HEK293 (cell line): ENCODE measurements at regions not wholly inside any gene's neighbourhood (a gene's known extent, or its start where the extent isn't known, plus 50 kb on each side); places are given as distances from the start of the nearest gene placed in this dataset.

Experiments
- CTCF ChIA-PET: fragments of 350-600 bp; formaldehyde crosslinking; extraction: SDS; loops from one replicate; lab custom pipeline; 2021; ENCODE audit warnings: antibody characterized with exemption; lab: Yijun Ruan, JAX
- POLR2A ChIA-PET: fragments of 300-600 bp; formaldehyde crosslinking; extraction: SDS; loops from one replicate; lab custom pipeline; 2020; ENCODE audit warnings: antibody characterized with exemption, inconsistent platforms; lab: Yijun Ruan, JAX
- H3K27ac ChIP-seq: fragments of 200-500 bp; sonication (Bioruptor generic); 2 replicates; pipeline ENCODE4 v1.5.1; 2014; ENCODE audit warnings: low read depth, low read length, control low read depth, inconsistent platforms; ENCODE audit errors: extremely low read depth
- H3K36me3 ChIP-seq, 2 experiments: fragments of 200-500 bp in 1 of 2; sonication (Bioruptor generic) in 1 of 2; 1 replicate in 1 of 2; 2 replicates in 1 of 2; pipeline ENCODE4 v1.5.1; 2014 to 2017; ENCODE audit warnings: inconsistent platforms in 2 of 2, low read length in 2 of 2; ENCODE audit not compliant: control insufficient read depth in 2 of 2, insufficient read depth in 1 of 2
- H3K4me1 ChIP-seq: fragments of 200-500 bp; sonication (Bioruptor generic); 2 replicates; pipeline ENCODE4 v1.5.1; 2014; ENCODE audit warnings: mild to moderate bottlenecking, low read length, inconsistent platforms; ENCODE audit not compliant: control insufficient read depth, insufficient read depth
- H3K4me3 ChIP-seq: 2 replicates; pipeline ENCODE4 v1.5.1; 2011; ENCODE audit warnings: low read depth, mild to moderate bottlenecking, control low read depth, low read length, moderate library complexity
- H3K9me3 ChIP-seq: fragments of 200-500 bp; sonication (Bioruptor generic); 2 replicates; pipeline ENCODE4 v1.5.1; 2014; ENCODE audit warnings: low read depth, low read length, inconsistent platforms; ENCODE audit not compliant: control insufficient read depth, insufficient read depth
- HOXA7 ChIP-seq: sonication (generic); formaldehyde crosslinking; IDR thresholded peaks from 2 replicates; pipeline ENCODE4 v1.8.1; 2022; ENCODE audit warnings: missing genetic modification reagents, borderline replicate concordance
- KLF1 ChIP-seq: fragments of 450-650 bp; formaldehyde crosslinking; IDR thresholded peaks from 2 replicates; pipeline ENCODE4 v1.5.1; 2016; ENCODE audit warnings: missing biosample characterization, missing genetic modification characterization
- SETDB1 ChIP-seq: IDR thresholded peaks from one replicate; pipeline ENCODE4 v1.6.1; 2017; ENCODE audit warnings: mild to moderate bottlenecking, low read length, moderate library complexity, mixed read lengths; ENCODE audit not compliant: insufficient read length
- ZNF175 ChIP-seq: fragments of 450-650 bp; formaldehyde crosslinking; IDR thresholded peaks from 2 replicates; pipeline ENCODE4 v1.5.1; 2016; ENCODE audit warnings: missing biosample characterization, missing genetic modification characterization
- ZNF223 ChIP-seq: fragments of 450-650 bp; formaldehyde crosslinking; IDR thresholded peaks from 2 replicates; pipeline ENCODE4 v1.5.1; 2016; ENCODE audit warnings: missing biosample characterization, missing genetic modification characterization
- ZNF292 ChIP-seq: fragments of 450-650 bp; formaldehyde crosslinking; IDR thresholded peaks from 2 replicates; pipeline ENCODE4 v1.5.1; 2016; ENCODE audit warnings: low read depth, missing biosample characterization, missing genetic modification characterization, borderline replicate concordance
- ZNF366 ChIP-seq: fragments of 450-650 bp; formaldehyde crosslinking; conservative IDR thresholded peaks from 2 replicates; pipeline ENCODE4 v1.5.1; 2016; ENCODE audit warnings: missing biosample characterization, missing genetic modification characterization
- ZNF394 ChIP-seq: fragments of 450-650 bp; formaldehyde crosslinking; IDR thresholded peaks from 2 replicates; pipeline ENCODE4 v1.5.1; 2016; ENCODE audit warnings: missing biosample characterization, missing genetic modification characterization, mild to moderate bottlenecking, moderate library complexity, borderline replicate concordance
- ZNF433 ChIP-seq: fragments of 450-650 bp; formaldehyde crosslinking; IDR thresholded peaks from 2 replicates; pipeline ENCODE4 v1.5.1; 2016; ENCODE audit warnings: missing biosample characterization, missing genetic modification characterization, low read depth
- ZNF585B ChIP-seq: fragments of 450-650 bp; formaldehyde crosslinking; IDR thresholded peaks from 2 replicates; pipeline ENCODE4 v1.5.1; 2016; ENCODE audit warnings: missing biosample characterization, missing genetic modification characterization
- ZNF747 ChIP-seq: fragments of 450-650 bp; formaldehyde crosslinking; IDR thresholded peaks from 2 replicates; pipeline ENCODE4 v1.5.1; 2016; ENCODE audit warnings: missing biosample characterization, missing genetic modification characterization
- TF ChIP-seq, protein P1 (sequence below): fragments of 450-650 bp; formaldehyde crosslinking; IDR thresholded peaks from 2 replicates; pipeline ENCODE4; 2016; ENCODE audit warnings: missing biosample characterization, missing genetic modification characterization
- TF ChIP-seq, protein P2 (sequence below): fragments of 450-650 bp; formaldehyde crosslinking; IDR thresholded peaks from 2 replicates; pipeline ENCODE4 v1.5.1; 2017; ENCODE audit warnings: missing biosample characterization, missing genetic modification characterization
- TF ChIP-seq, protein P3 (sequence below): fragments of 450-650 bp; formaldehyde crosslinking; IDR thresholded peaks from 2 replicates; pipeline ENCODE4 v1.5.1; 2016; ENCODE audit warnings: missing biosample characterization, missing genetic modification characterization
- TF ChIP-seq, protein P4 (sequence below): sonication (generic); formaldehyde crosslinking; IDR thresholded peaks from 2 replicates; pipeline ENCODE4 v1.8.1; 2022; ENCODE audit warnings: mild to moderate bottlenecking, moderate library complexity, missing genetic modification reagents

DNA sequence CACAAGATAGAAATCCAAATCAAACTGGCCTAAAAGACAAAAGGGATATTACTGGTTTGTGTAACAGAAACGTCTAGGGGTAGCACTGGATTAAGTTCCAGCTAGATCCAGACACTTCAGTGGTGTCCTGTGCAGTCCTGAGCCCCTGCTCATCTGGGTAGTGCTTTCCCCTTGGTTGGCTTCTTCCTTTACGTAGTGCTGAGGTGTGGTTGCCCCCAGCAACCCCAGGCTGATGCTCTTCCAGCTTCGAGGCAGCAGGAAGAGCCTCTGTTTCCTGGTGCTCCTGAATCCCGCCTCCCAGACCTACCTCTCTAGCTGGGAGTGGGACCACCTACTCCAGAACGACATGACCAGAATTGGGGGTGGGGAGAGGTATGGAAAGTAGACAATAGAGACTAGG, 166.1 kb upstream of the ADRA1B start:
- Histone ChIP-seq H3K27ac (no peak overlapping the region), H3K4me1 (no peaks in the 10 kb centered on the region), H3K36me3 (no peaks in the 10 kb centered on the region), H3K4me3 (no peak overlapping the region), H3K9me3 (no peaks in the 10 kb centered on the region; the same call in 1 of the 2 replicates)
- ChIA-PET CTCF (no interaction called here), POLR2A (no interaction called here)
- TF ChIP-seq, protein P1, sequence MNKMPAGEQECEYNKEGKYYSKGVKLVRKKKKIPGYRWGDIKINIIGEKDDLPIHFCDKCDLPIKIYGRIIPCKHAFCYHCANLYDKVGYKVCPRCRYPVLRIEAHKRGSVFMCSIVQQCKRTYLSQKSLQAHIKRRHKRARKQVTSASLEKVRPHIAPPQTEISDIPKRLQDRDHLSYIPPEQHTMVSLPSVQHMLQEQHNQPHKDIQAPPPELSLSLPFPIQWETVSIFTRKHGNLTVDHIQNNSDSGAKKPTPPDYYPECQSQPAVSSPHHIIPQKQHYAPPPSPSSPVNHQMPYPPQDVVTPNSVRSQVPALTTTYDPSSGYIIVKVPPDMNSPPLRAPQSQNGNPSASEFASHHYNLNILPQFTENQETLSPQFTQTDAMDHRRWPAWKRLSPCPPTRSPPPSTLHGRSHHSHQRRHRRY (tag by site-specific recombination), result no peak
- TF ChIP-seq, protein P2, sequence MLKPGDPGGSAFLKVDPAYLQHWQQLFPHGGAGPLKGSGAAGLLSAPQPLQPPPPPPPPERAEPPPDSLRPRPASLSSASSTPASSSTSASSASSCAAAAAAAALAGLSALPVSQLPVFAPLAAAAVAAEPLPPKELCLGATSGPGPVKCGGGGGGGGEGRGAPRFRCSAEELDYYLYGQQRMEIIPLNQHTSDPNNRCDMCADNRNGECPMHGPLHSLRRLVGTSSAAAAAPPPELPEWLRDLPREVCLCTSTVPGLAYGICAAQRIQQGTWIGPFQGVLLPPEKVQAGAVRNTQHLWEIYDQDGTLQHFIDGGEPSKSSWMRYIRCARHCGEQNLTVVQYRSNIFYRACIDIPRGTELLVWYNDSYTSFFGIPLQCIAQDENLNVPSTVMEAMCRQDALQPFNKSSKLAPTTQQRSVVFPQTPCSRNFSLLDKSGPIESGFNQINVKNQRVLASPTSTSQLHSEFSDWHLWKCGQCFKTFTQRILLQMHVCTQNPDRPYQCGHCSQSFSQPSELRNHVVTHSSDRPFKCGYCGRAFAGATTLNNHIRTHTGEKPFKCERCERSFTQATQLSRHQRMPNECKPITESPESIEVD (tag by site-specific recombination), result no peak
- TF ChIP-seq, protein P3, sequence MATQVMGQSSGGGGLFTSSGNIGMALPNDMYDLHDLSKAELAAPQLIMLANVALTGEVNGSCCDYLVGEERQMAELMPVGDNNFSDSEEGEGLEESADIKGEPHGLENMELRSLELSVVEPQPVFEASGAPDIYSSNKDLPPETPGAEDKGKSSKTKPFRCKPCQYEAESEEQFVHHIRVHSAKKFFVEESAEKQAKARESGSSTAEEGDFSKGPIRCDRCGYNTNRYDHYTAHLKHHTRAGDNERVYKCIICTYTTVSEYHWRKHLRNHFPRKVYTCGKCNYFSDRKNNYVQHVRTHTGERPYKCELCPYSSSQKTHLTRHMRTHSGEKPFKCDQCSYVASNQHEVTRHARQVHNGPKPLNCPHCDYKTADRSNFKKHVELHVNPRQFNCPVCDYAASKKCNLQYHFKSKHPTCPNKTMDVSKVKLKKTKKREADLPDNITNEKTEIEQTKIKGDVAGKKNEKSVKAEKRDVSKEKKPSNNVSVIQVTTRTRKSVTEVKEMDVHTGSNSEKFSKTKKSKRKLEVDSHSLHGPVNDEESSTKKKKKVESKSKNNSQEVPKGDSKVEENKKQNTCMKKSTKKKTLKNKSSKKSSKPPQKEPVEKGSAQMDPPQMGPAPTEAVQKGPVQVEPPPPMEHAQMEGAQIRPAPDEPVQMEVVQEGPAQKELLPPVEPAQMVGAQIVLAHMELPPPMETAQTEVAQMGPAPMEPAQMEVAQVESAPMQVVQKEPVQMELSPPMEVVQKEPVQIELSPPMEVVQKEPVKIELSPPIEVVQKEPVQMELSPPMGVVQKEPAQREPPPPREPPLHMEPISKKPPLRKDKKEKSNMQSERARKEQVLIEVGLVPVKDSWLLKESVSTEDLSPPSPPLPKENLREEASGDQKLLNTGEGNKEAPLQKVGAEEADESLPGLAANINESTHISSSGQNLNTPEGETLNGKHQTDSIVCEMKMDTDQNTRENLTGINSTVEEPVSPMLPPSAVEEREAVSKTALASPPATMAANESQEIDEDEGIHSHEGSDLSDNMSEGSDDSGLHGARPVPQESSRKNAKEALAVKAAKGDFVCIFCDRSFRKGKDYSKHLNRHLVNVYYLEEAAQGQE (tag by site-specific recombination), result no peak
- TF ChIP-seq, protein P4, sequence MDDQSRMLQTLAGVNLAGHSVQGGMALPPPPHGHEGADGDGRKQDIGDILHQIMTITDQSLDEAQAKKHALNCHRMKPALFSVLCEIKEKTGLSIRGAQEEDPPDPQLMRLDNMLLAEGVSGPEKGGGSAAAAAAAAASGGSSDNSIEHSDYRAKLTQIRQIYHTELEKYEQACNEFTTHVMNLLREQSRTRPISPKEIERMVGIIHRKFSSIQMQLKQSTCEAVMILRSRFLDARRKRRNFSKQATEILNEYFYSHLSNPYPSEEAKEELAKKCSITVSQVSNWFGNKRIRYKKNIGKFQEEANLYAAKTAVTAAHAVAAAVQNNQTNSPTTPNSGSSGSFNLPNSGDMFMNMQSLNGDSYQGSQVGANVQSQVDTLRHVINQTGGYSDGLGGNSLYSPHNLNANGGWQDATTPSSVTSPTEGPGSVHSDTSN (CRISPR knock-in tag), result no peak
- TF ChIP-seq ZNF366, result no peak
- TF ChIP-seq ZNF585B (tag by site-specific recombination), result no peak
- no peak for TF ChIP-seq ZNF394

DNA sequence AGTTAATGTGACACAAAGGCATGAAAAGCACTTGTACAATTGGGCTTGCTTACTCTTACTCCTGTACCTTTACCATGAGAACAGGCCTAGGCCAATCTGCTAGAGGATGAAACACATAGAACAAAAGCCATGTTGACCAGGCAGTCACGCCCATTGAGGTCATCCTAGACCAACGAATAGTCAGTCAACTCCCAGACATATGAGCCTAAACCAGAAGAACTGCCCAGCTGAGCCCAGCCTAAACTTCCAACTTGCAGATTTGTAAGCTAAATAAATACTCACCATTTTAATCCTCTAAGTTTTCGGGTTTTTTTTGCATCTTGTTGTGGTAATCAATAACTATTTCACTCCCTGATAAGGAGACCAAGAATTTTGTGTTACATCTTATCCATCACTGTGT, 164.8 kb upstream of the ADRA1B start:
- TF ChIP-seq ZNF292 (tag by site-specific recombination) (no peak), KLF1 (no peak), ZNF175 (no peak), ZNF433 (tag by site-specific recombination) (no peak), ZNF747 (tag by site-specific recombination) (no peak), ZNF223 (no peak), HOXA7 (no peak), SETDB1 (peak; percentile 70)
- CTCF ChIA-PET, result interaction anchor here (0.6 to 0.7 kb wide), 2 partner anchors 64 to 1725 kb away, joined by 3 to 4 read pairs; no protein-coding TSS in a partner anchor
- no peak overlapping the region for H3K27ac ChIP-seq

More for the DNA sequence above, 164.8 kb upstream of the ADRA1B start:
- H3K4me1 ChIP-seq, result no peaks in the 10 kb centered on the region
- no peaks in the 10 kb centered on the region for H3K36me3 ChIP-seq
- H3K9me3 ChIP-seq, result no peaks in the 10 kb centered on the region; the same call in 1 of the 2 replicates
- H3K4me3 ChIP-seq, result no peak overlapping the region
- POLR2A ChIA-PET, result no interaction called here
